ENCODE measurements at regions not wholly inside any gene's neighbourhood (a gene's known extent, or its start where the extent isn't known, plus 50 kb on each side); places are given as distances from the start of the nearest gene placed in this dataset.

- no peaks in the 10 kb centered on the region for H3K9me3 Mint-ChIP-seq
- ATAC-seq, result no peak
Measured at GRCh38 chr1:55554611-55555010, 339.4 kb upstream of the USP24 start.

GRCh38 chr1:55552636-55553035 lies 337.5 kb upstream of the USP24 start:
- Histone ChIP-seq H3K27ac (ENCODE audit: low read length) (no peak overlapping the region), H3K9me3 (ENCODE audit: control insufficient read depth, insufficient read depth, low read length) (no peaks in the 10 kb centered on the region), H3K4me1 (ENCODE audit: control insufficient read depth, insufficient read depth, low read length) (no peaks in the 10 kb centered on the region), H3K4me3 (ENCODE audit: low read length) (no peak overlapping the region), H3K36me3 (ENCODE audit: control insufficient read depth, insufficient read depth, low read length) (no peaks in the 10 kb centered on the region), H3K27me3 (ENCODE audit: control insufficient read depth, insufficient read depth, low read length) (no peaks in the 10 kb centered on the region)
- intact Hi-C loops (cut with micrococcal nuclease), result no loop called here
- DNase-seq (no peak), ATAC-seq (no peak)
- Mint-ChIP-seq H3K36me3 (no peaks in the 10 kb centered on the region), H3K9me3 (no peaks in the 10 kb centered on the region), H3K4me3 (no peak overlapping the region), H3K4me1 (no peaks in the 10 kb centered on the region), H3K27me3 (ENCODE audit: low read depth in 2 of 2) (peaks cover 0 to 2% of the 10 kb centered on the region in 2 donors), H3K27ac (no peak overlapping the region)
- no peak for TF ChIP-seq CTCF (IDR thresholded peaks at IDR 0.05)
- WGBS (ENCODE audit: insufficient coverage), result 86% methylated on average over 3 of the region's 3 CpGs

More at GRCh38 chr1:55554611-55555010, 339.4 kb upstream of the USP24 start:
- H3K4me3 ChIP-seq (ENCODE audit: low read length), result no peak overlapping the region
- no peaks in the 10 kb centered on the region for H3K27me3 ChIP-seq (ENCODE audit: control insufficient read depth, insufficient read depth, low read length)
- no peaks in the 10 kb centered on the region for H3K27me3 Mint-ChIP-seq (ENCODE audit: low read depth in 2 of 2)
- H3K4me1 ChIP-seq (ENCODE audit: control insufficient read depth, insufficient read depth, low read length), result no peaks in the 10 kb centered on the region
- DNase-seq, result no peak
- H3K27ac Mint-ChIP-seq, result no peak overlapping the region
- intact Hi-C loops (cut with micrococcal nuclease), result no loop called here
- H3K4me3 Mint-ChIP-seq, result no peak overlapping the region
- WGBS (ENCODE audit: insufficient coverage), result 78% methylated on average over 3 of the region's 3 CpGs
- H3K36me3 ChIP-seq (ENCODE audit: control insufficient read depth, insufficient read depth, low read length), result no peaks in the 10 kb centered on the region
- H3K9me3 ChIP-seq (ENCODE audit: control insufficient read depth, insufficient read depth, low read length), result no peaks in the 10 kb centered on the region
- H3K4me1 Mint-ChIP-seq, result no peaks in the 10 kb centered on the region
- H3K36me3 Mint-ChIP-seq, result no peaks in the 10 kb centered on the region
- no peak overlapping the region for H3K27ac ChIP-seq (ENCODE audit: low read length)
- no peak for TF ChIP-seq CTCF (IDR thresholded peaks at IDR 0.05)

GRCh38 chr1:55547405-55547804 lies 332.2 kb upstream of the USP24 start:
- no peak for ATAC-seq
- Histone ChIP-seq H3K4me1 (ENCODE audit: control insufficient read depth, insufficient read depth, low read length) (no peaks in the 10 kb centered on the region), H3K27me3 (ENCODE audit: control insufficient read depth, insufficient read depth, low read length) (no peaks in the 10 kb centered on the region), H3K9me3 (ENCODE audit: control insufficient read depth, insufficient read depth, low read length) (no peaks in the 10 kb centered on the region), H3K27ac (ENCODE audit: low read length) (no peak overlapping the region), H3K4me3 (ENCODE audit: low read length) (no peak overlapping the region), H3K36me3 (ENCODE audit: control insufficient read depth, insufficient read depth, low read length) (no peaks in the 10 kb centered on the region)
- WGBS (ENCODE audit: insufficient coverage), result 98% methylated on average over 6 of the region's 6 CpGs
- Mint-ChIP-seq H3K27ac (no peak overlapping the region), H3K4me3 (no peak overlapping the region), H3K9me3 (no peaks in the 10 kb centered on the region), H3K36me3 (no peaks in the 10 kb centered on the region), H3K4me1 (no peaks in the 10 kb centered on the region), H3K27me3 (ENCODE audit: low read depth in 2 of 2) (peaks cover 0 to 9% of the 10 kb centered on the region in 2 donors)
- no peak for DNase-seq
- intact Hi-C loops (cut with micrococcal nuclease), result no loop called here
- no peak for TF ChIP-seq CTCF (IDR thresholded peaks at IDR 0.05)

- peaks cover 0 to 9% of the 10 kb centered on the region in 2 donors for H3K27me3 Mint-ChIP-seq (ENCODE audit: low read depth in 2 of 2)
- H3K36me3 Mint-ChIP-seq, result no peaks in the 10 kb centered on the region
- TF ChIP-seq CTCF (IDR thresholded peaks at IDR 0.05), result no peak
- Histone ChIP-seq H3K9me3 (ENCODE audit: control insufficient read depth, insufficient read depth, low read length) (no peaks in the 10 kb centered on the region), H3K36me3 (ENCODE audit: control insufficient read depth, insufficient read depth, low read length) (no peaks in the 10 kb centered on the region), H3K4me1 (ENCODE audit: control insufficient read depth, insufficient read depth, low read length) (no peaks in the 10 kb centered on the region), H3K27ac (ENCODE audit: low read length) (no peak overlapping the region), H3K4me3 (ENCODE audit: low read length) (no peak overlapping the region), H3K27me3 (ENCODE audit: control insufficient read depth, insufficient read depth, low read length) (no peaks in the 10 kb centered on the region)
- no peaks in the 10 kb centered on the region for H3K4me1 Mint-ChIP-seq
- WGBS (ENCODE audit: insufficient coverage), result 94% methylated on average over 1 of the region's 1 CpG
- H3K4me3 Mint-ChIP-seq, result no peak overlapping the region
- H3K27ac Mint-ChIP-seq, result no peak overlapping the region
- ATAC-seq (no peak), DNase-seq (no peak)
- H3K9me3 Mint-ChIP-seq, result no peaks in the 10 kb centered on the region
- intact Hi-C loops (cut with micrococcal nuclease), result no loop called here
Measured at GRCh38 chr1:55546553-55546952, 331.4 kb upstream of the USP24 start.
